Keratinocyte (primary cell): ENCODE measurements at regions not wholly inside any gene's neighbourhood (a gene's known extent, or its start where the extent isn't known, plus 50 kb on each side); places are given as distances from the start of the nearest gene placed in this dataset.

Experiments used
- DNase-seq: peaks from one replicate; pipeline ENCODE4 v3.0.0-alpha.2; 2011; ENCODE audit warnings: low read depth, missing footprints, low spot score
- FAIRE-seq: peaks from 2 replicates; lab custom pipeline; 2011; peaks lifted over from hg19 to GRCh38; lab: Jason Lieb, UNC
- H2AFZ ChIP-seq: 2 replicates; pipeline ENCODE4 v1.6.0; 2012; ENCODE audit warnings: low read length, control low read depth, inconsistent platforms; ENCODE audit not compliant: control insufficient read depth
- H3K27ac ChIP-seq: 2 replicates; pipeline ENCODE4 v1.5.1; 2011; ENCODE audit warnings: low read length; ENCODE audit not compliant: control insufficient read depth, insufficient read depth
- H3K27me3 ChIP-seq: 3 replicates; pipeline ENCODE4 v1.6.0; 2011; ENCODE audit warnings: low read length; ENCODE audit not compliant: control insufficient read depth, insufficient read depth; ENCODE audit errors: extremely low read depth
- H3K36me3 ChIP-seq, 2 experiments: 2 replicates in 1 of 2; 3 replicates in 1 of 2; pipeline ENCODE4 v1.5.1; 2011; ENCODE audit warnings: low read length in 2 of 2, mild to moderate bottlenecking in 1 of 2; ENCODE audit not compliant: control insufficient read depth in 2 of 2, insufficient read depth in 2 of 2; ENCODE audit errors: extremely low read depth in 1 of 2
- H3K4me1 ChIP-seq: 3 replicates; pipeline ENCODE4 v1.5.1; 2011; ENCODE audit warnings: low read length; ENCODE audit not compliant: control insufficient read depth, insufficient read depth; ENCODE audit errors: extremely low read depth
- H3K4me2 ChIP-seq: 3 replicates; pipeline ENCODE4 v1.6.0; 2011; ENCODE audit warnings: low read depth, low read length; ENCODE audit not compliant: control insufficient read depth, insufficient read depth; ENCODE audit errors: extremely low read depth
- H3K4me3 ChIP-seq, 3 experiments: fragments of 200-600 bp in 1 of 3; sonication (generic) in 1 of 3; 2 replicates in 2 of 3; 3 replicates in 1 of 3; pipeline ENCODE4 v1.5.1; 2011 to 2016; ENCODE audit warnings: low read length in 3 of 3, mild to moderate bottlenecking in 3 of 3, control low read depth in 2 of 3, inconsistent platforms in 1 of 3, low read depth in 1 of 3, mixed read lengths in 1 of 3, mixed run types in 1 of 3, moderate library complexity in 1 of 3; ENCODE audit not compliant: control insufficient read depth in 2 of 3, insufficient read depth in 2 of 3; ENCODE audit errors: extremely low read depth in 1 of 3
- H3K79me2 ChIP-seq: 2 replicates; pipeline ENCODE4 v1.6.0; 2012; ENCODE audit warnings: low read length; ENCODE audit not compliant: control insufficient read depth, insufficient read depth
- H3K9ac ChIP-seq: 3 replicates; pipeline ENCODE4 v1.6.0; 2011; ENCODE audit warnings: low read length; ENCODE audit not compliant: control insufficient read depth, insufficient read depth; ENCODE audit errors: extremely low read depth
- H3K9me1 ChIP-seq: 3 replicates; pipeline ENCODE4 v1.6.0; 2011; ENCODE audit warnings: low read length; ENCODE audit not compliant: control insufficient read depth, insufficient read depth; ENCODE audit errors: extremely low read depth
- H3K9me3 ChIP-seq: 2 replicates; pipeline ENCODE4 v1.5.1; 2012; ENCODE audit warnings: low read depth, low read length; ENCODE audit not compliant: control insufficient read depth
- H4K20me1 ChIP-seq: 3 replicates; pipeline ENCODE4 v1.6.0; 2011; ENCODE audit warnings: low read length; ENCODE audit not compliant: control insufficient read depth, insufficient read depth; ENCODE audit errors: extremely low read depth
- EZH2 ChIP-seq: IDR thresholded peaks from one replicate; pipeline ENCODE4 v1.6.1; 2012; ENCODE audit warnings: inconsistent platforms, mild to moderate bottlenecking, low read length, moderate library complexity
- dilution Hi-C: fragments of 300-500 bp; cut with MboI; formaldehyde crosslinking; loops from one replicate; pipeline ENCODE4 v1.7.0; 2020; ENCODE audit warnings: low sequenced_read_pairs; ENCODE audit not compliant: extremely low pct_ligation_motif_present
- TF ChIP-seq, protein P1 (sequence below), 3 experiments: IDR thresholded peaks in 1 of 3; conservative IDR thresholded peaks in 1 of 3; optimal IDR thresholded peaks in 1 of 3; 2 replicates in 2 of 3; 3 replicates in 1 of 3; pipeline versions ENCODE3 to v1.5.1; 2011; ENCODE audit warnings: low read length in 3 of 3, mild to moderate bottlenecking in 3 of 3, moderate library complexity in 2 of 3, control low read depth in 1 of 3, inconsistent platforms in 1 of 3; ENCODE audit not compliant: insufficient read depth in 2 of 3; ENCODE audit errors: extremely low read depth in 1 of 3

DNA sequence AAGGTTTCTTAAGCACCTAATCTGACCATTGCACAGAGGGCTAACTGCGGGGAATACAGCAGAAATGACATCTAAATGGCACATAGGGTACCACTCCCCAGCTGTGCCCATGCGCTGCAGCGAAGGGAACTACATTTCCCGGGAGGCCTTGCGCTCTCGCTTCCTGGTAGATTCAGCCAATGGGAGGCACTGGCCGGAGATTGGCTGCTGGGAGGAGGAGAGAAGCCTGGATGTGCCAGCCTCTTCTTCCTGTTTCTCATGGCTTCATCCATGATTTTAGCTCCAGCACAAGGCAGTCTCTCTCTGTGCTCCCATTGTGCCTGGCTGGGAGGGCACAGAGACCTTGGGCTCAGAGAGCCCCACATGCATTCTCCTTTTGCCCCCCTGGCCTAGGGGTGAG is 101.7 kb upstream of the FOXA2 start:
- Histone ChIP-seq H3K4me3 (no peak overlapping the region), H4K20me1 (no peaks in the 10 kb centered on the region), H3K9me1 (no peaks in the 10 kb centered on the region), H3K27me3 (no peaks in the 10 kb centered on the region), H3K4me2 (no peak overlapping the region), H3K36me3 (no peaks in the 10 kb centered on the region), H3K9me3 (no peaks in the 10 kb centered on the region), H3K79me2 (no peaks in the 10 kb centered on the region), H3K4me1 (peaks cover 5% of the 10 kb centered on the region), H3K9ac (no peak overlapping the region), H3K27ac (no peak overlapping the region), H2AFZ (peak overlapping the region; percentile 71)
- dilution Hi-C loops: loop anchor here (25.0 kb wide), 1 partner anchor 349 kb away; no protein-coding TSS in a partner anchor
- no peak for TF ChIP-seq EZH2
- TF ChIP-seq, protein P1, sequence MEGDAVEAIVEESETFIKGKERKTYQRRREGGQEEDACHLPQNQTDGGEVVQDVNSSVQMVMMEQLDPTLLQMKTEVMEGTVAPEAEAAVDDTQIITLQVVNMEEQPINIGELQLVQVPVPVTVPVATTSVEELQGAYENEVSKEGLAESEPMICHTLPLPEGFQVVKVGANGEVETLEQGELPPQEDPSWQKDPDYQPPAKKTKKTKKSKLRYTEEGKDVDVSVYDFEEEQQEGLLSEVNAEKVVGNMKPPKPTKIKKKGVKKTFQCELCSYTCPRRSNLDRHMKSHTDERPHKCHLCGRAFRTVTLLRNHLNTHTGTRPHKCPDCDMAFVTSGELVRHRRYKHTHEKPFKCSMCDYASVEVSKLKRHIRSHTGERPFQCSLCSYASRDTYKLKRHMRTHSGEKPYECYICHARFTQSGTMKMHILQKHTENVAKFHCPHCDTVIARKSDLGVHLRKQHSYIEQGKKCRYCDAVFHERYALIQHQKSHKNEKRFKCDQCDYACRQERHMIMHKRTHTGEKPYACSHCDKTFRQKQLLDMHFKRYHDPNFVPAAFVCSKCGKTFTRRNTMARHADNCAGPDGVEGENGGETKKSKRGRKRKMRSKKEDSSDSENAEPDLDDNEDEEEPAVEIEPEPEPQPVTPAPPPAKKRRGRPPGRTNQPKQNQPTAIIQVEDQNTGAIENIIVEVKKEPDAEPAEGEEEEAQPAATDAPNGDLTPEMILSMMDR (optimal IDR thresholded peaks at IDR 0.05 in 1 of 3, IDR thresholded peaks at IDR 0.05 in 1 of 3, conservative IDR thresholded peaks at IDR 0.05 in 1 of 3; ENCODE audit: extremely low read depth in 1 of 3, insufficient read depth in 2 of 3, low read length in 3 of 3): no peak
- FAIRE-seq: peak; percentile 81
- DNase-seq: no peak

- H3K9ac ChIP-seq: no peak overlapping the region
- H4K20me1 ChIP-seq: no peaks in the 10 kb centered on the region
- H3K4me3 ChIP-seq: no peak overlapping the region
- no peak overlapping the region for H3K4me2 ChIP-seq
- no peaks in the 10 kb centered on the region for H3K79me2 ChIP-seq
- H3K27me3 ChIP-seq: no peaks in the 10 kb centered on the region
- TF ChIP-seq, protein P1 (optimal IDR thresholded peaks at IDR 0.05 in 1 of 3, IDR thresholded peaks at IDR 0.05 in 1 of 3, conservative IDR thresholded peaks at IDR 0.05 in 1 of 3; ENCODE audit: extremely low read depth in 1 of 3, insufficient read depth in 2 of 3, low read length in 3 of 3): no peak
- no peak for TF ChIP-seq EZH2
- FAIRE-seq (no peak), DNase-seq (no peak)
- H3K9me1 ChIP-seq: no peaks in the 10 kb centered on the region
- no peak overlapping the region for H2AFZ ChIP-seq
- H3K36me3 ChIP-seq: no peaks in the 10 kb centered on the region
- peaks cover 4% of the 10 kb centered on the region for H3K4me1 ChIP-seq
- dilution Hi-C loops: loop anchor here (25.0 kb wide), 1 partner anchor 351 kb away; no protein-coding TSS in a partner anchor
- H3K9me3 ChIP-seq: no peaks in the 10 kb centered on the region
- no peak overlapping the region for H3K27ac ChIP-seq
Observed at GRCh38 chr20:22687676-22688349, 103.4 kb upstream of the FOXA2 start.
